HG02610 (cell line): ENCODE measurements at regions not wholly inside any gene's neighbourhood (a gene's known extent, or its start where the extent isn't known, plus 50 kb on each side); places are given as distances from the start of the nearest gene placed in this dataset.

Experiments used
- ATAC-seq: cut with Tn5 transposase; IDR thresholded peaks from one replicate; pipeline ENCODE4 v1.9.1; 2021; ENCODE audit warnings: mild to moderate bottlenecking, moderate library complexity; ENCODE audit not compliant: unreplicated experiment

GRCh38 chr6:80482056-80482455 lies 375.6 kb downstream of the BCKDHB start:
- ATAC-seq: no peak

GRCh38 chr6:80480421-80481157 lies 374.1 kb downstream of the BCKDHB start:
- no peak for ATAC-seq

- no peak for ATAC-seq
Observed at GRCh38 chr6:80478030-80478429, 371.6 kb downstream of the BCKDHB start.

GRCh38 chr6:80477591-80477990 lies 371.1 kb downstream of the BCKDHB start:
- ATAC-seq: no peak

GRCh38 chr6:80472271-80472670 lies 365.8 kb downstream of the BCKDHB start:
- no peak for ATAC-seq

- ATAC-seq: no peak
Observed at GRCh38 chr6:80469977-80470376, 363.5 kb downstream of the BCKDHB start.

- ATAC-seq: no peak
Observed at GRCh38 chr6:80468398-80468797, 361.9 kb downstream of the BCKDHB start.

- no peak for ATAC-seq
Observed at GRCh38 chr6:80467408-80467807, 360.9 kb downstream of the BCKDHB start.

GRCh38 chr6:80466981-80467380 lies 360.5 kb downstream of the BCKDHB start:
- no peak for ATAC-seq

- no peak for ATAC-seq
Observed at GRCh38 chr6:80465513-80465912, 359.0 kb downstream of the BCKDHB start.

- ATAC-seq: no peak
Observed at GRCh38 chr6:80464901-80465300, 358.4 kb downstream of the BCKDHB start.

GRCh38 chr6:80463197-80463596 lies 356.7 kb downstream of the BCKDHB start:
- ATAC-seq: no peak

- ATAC-seq: no peak
Observed at GRCh38 chr6:80460257-80460865, 353.9 kb downstream of the BCKDHB start.

GRCh38 chr6:80457439-80457933 lies 351.0 kb downstream of the BCKDHB start:
- ATAC-seq: no peak

- no peak for ATAC-seq
Observed at GRCh38 chr6:80456724-80457438, 350.4 kb downstream of the BCKDHB start.

- ATAC-seq: no peak
Observed at GRCh38 chr6:80454661-80455365, 348.3 kb downstream of the BCKDHB start.

GRCh38 chr6:80454197-80454596 lies 347.7 kb downstream of the BCKDHB start:
- ATAC-seq: peak; percentile 97

- ATAC-seq: no peak
Observed at GRCh38 chr6:80449726-80450125, 343.3 kb downstream of the BCKDHB start.

- ATAC-seq: no peak
Observed at GRCh38 chr6:80446454-80447045, 340.1 kb downstream of the BCKDHB start.

- ATAC-seq: no peak
Observed at GRCh38 chr6:80445751-80446150, 339.3 kb downstream of the BCKDHB start.

GRCh38 chr6:80442366-80442765 lies 335.9 kb downstream of the BCKDHB start:
- no peak for ATAC-seq
